Left colon (tissue), 2 donors: ENCODE measurements at regions not wholly inside any gene's neighbourhood (a gene's known extent, or its start where the extent isn't known, plus 50 kb on each side); places are given as distances from the start of the nearest gene placed in this dataset.

Source experiments
- ATAC-seq: fragments of 200-7000 bp; cut with Tn5 transposase; one replicate; pipeline ENCODE4 v1.9.1; 2020; ENCODE audit warnings: mild to moderate bottlenecking, moderate library complexity
- DNase-seq, 2 donors: peaks; one replicate each; pipeline ENCODE4 v3.0.0-alpha.2; 2020
- intact Hi-C, 2 donors: fragments of 100-400 bp; cut with DNase I in 1 of 2; cut with micrococcal nuclease in 1 of 2; formaldehyde crosslinking; loops; one replicate each; pipeline versions ENCODE4 v1.11.2 to v1.14.0; 2022; cut with DNase I, micrococcal nuclease
- donor health status: DM: no; HTN: no; CAD: no.
- donor health status: DM: yes; HTN: yes; CAD: no.

DNA sequence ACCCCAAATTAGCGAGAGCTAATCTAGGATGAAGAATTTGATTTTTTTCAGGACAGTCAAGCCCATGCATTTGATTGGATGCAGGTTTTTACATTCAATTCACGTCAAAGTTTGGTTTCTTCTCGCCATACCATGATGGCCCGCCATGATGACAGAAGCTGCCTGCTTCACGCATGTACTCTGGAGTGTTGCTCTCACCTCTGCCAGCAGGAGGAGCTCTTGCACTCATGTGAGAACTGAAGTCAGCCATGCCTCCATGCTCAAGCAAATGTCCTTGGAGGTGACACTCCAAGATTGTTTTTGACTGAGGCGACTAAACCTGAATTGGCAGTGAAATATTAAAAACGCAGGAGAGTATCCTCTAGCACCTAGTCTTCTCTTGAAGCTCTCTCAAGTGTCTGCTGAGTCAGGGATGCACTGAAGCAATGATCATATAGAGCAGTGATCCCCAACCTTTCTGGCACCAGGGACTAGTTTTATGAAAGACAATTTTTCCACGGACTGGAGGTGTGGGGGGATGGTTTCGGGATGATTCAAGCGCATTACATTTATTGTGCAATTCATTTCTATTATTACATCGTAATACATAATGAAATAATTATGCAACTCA, 120.9 kb downstream of the SAMMSON start:
- intact Hi-C loops: loop anchor here in 1 of 2 donors (10.0 kb wide), 1 partner anchor 234 kb away; no protein-coding TSS in a partner anchor
- DNase-seq (peak; percentile 42 to 87), ATAC-seq (peak; percentile 86)

DNA sequence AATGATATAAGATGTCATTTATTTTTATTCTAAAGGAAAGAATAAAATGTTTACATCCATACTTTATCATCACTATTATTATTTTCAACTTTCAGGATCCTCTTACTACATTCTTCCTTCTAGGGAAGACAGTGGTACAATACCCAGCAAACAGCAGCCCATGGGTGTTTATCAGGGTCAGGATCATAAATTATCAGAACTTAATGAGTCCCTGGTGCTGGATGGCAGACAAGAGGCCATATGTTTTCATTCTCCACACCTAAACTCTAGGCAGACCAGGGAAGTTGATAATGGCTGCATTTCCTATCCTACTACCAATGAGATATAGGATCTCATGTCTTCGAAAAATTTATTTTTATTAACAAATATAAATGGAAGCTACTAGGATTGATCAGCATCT, 127.7 kb downstream of the SAMMSON start:
- no peak for ATAC-seq
- intact Hi-C loops: loop anchor here in 1 of 2 donors (10.0 kb wide), 1 partner anchor 228 kb away; no protein-coding TSS in a partner anchor
- DNase-seq: no peak

DNA sequence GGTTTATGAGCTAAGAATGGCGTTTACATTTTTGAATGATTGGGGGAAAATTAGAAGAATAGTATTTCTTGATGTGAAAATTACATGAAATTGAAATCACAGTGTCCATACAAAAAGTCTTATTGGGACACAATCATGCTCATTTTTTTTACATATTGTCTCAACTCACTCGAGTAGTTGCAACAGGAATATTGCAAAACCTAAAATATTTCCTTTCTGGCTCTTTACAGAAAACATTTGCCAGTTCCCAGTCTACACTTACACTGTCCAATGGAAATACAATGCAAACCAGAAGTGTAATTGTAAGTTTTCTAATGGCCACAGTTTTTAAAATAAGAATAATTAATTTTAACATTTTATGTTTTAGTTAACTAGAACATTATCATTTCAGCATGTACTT, 137.8 kb downstream of the SAMMSON start:
- intact Hi-C loops: no loop called here
- ATAC-seq: no peak
- no peak for DNase-seq

DNA sequence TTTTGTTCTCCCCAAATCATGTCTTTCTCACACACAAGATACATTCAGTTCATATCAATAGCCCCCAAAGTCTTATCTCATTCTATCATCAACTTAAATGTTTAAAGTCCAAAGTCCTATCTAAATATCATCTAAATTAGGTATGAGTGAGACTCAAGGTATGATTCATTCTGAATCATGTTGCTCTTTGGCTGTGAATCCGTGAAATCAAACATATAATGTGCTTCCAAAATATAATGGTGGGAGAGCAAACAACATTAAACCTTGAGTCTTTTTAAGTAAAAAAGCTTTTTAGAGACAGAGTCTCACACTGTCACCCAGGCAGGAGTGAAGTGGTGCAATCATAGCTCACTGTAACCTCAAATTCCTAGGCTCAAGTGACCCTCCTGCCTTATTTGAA, 139.1 kb downstream of the SAMMSON start:
- intact Hi-C loops: no loop called here
- DNase-seq: no peak
- ATAC-seq: no peak
